ENCODE measurements at regions not wholly inside any gene's neighbourhood (a gene's known extent, or its start where the extent isn't known, plus 50 kb on each side); places are given as distances from the start of the nearest gene placed in this dataset.

DNA sequence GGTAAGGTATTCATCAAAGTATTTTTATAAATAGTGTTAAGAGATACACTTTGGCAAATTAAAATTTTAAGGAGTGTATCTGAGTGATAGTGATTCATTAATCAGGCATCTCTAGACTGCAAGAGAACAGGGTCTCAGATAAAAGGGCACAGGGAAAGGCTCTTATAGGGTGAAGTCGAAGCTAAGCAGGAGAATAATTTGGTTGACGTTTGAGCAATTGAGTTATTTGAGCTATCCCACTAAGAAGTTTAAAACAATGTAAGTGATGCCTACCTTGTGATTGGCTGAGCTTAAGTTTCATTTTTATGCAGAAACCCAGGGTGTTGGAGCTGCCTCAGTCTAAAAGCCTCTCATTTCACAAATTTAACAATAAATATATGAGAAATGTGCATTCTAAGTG is 125.3 kb downstream of the SLC6A15 start:
- TF ChIP-seq, protein P1, sequence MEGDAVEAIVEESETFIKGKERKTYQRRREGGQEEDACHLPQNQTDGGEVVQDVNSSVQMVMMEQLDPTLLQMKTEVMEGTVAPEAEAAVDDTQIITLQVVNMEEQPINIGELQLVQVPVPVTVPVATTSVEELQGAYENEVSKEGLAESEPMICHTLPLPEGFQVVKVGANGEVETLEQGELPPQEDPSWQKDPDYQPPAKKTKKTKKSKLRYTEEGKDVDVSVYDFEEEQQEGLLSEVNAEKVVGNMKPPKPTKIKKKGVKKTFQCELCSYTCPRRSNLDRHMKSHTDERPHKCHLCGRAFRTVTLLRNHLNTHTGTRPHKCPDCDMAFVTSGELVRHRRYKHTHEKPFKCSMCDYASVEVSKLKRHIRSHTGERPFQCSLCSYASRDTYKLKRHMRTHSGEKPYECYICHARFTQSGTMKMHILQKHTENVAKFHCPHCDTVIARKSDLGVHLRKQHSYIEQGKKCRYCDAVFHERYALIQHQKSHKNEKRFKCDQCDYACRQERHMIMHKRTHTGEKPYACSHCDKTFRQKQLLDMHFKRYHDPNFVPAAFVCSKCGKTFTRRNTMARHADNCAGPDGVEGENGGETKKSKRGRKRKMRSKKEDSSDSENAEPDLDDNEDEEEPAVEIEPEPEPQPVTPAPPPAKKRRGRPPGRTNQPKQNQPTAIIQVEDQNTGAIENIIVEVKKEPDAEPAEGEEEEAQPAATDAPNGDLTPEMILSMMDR (IDR thresholded peaks at IDR 0.05) = no peak
- TF ChIP-seq POLR2A (IDR thresholded peaks at IDR 0.05) = no peak
